Stimulated activated CD4-positive, alpha-beta T cell treated with anti-CD3 and anti-CD28 coated beads, Interleukin-12 subunit alpha, Interleukin-12 subunit beta, amount 100 ng/mL, for 4 hours (primary cell): ENCODE measurements at regions not wholly inside any gene's neighbourhood (a gene's known extent, or its start where the extent isn't known, plus 50 kb on each side); places are given as distances from the start of the nearest gene placed in this dataset.

Experiments used
- DNase-seq: peaks from one replicate; pipeline ENCODE4 v3.0.0-alpha.2; 2020

GRCh38 chr4:163776957-163777356 is 282.5 kb downstream of the TMA16 start:
- DNase-seq = no peak

DNA sequence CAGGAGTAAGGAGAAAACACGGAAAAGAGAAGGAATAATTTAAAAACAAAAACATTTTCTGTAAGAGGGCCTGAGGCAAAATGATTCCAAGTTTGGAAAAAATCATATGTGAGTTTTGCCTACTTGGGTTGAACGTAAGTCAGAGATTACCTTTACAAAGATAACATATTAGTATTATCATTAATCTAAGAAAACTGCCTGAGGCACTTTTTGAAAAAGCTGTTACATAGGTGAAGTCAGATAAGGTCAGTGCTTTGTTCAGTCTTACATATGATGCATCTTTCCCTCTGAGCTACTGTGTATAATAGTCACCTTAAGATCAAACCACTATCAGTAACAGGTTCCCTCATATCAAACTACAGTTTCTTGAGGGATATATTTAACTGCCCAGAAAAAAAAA is 287.2 kb downstream of the TMA16 start:
- DNase-seq = no peak

DNA sequence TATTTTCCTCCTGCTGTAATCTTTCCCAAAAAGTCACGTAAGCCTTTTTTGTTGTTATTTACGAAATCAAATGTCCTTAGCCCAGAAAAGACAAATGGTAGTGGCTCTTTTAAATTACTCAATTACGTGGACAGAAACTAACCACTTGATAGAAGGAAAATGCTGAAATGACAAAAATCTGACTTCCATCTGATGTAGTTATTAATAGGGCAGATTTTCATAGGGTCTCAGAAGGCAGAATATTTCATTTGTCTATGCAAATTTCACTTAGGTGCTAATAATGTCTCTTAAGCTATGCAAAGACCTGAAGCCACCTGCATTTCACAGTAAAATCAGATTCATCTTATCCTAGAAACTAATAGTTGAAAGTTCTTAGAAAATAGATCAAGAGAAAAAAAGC is 295.7 kb downstream of the TMA16 start:
- DNase-seq = no peak

DNA sequence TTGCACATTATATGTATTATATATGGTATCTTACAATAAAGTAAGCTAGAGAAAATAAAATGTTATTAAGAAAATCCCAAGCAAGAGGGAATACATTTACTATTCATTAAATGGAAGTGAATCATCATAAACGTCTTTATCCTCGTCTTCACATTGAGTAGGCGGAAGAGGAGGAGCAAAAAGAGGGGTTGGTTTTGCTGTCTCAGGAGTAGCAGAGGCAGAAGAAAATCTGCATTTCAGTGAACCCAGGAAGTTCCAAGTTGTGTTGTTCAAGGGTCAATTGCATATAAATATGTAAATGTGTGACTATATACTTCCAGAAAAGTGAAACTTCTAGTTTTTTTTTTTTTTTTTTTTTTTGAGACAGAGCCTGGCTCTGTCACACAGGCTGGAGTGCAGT is 301.4 kb downstream of the TMA16 start:
- DNase-seq = no peak

DNA sequence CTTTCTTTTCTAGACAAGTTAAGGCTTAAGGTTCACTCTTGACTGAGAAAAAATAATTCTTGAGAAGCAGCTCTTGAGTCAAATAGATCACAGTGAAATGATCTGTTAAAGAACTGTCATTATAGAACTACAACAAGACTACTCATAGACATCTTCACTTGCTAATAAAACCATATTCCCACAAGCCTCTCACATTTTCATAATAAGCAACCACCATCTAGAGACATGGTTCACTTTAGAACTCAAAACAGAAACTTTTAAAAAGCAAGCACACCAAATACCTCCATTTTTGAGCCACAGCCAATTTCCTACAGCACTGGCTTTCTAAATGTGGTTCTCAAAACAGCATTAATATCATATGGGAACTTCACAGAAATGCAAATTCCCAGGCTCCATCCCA is 309.5 kb downstream of the TMA16 start:
- DNase-seq = no peak

- DNase-seq = no peak
Measured at GRCh38 chr4:163806653-163807052, 312.2 kb downstream of the TMA16 start.

DNA sequence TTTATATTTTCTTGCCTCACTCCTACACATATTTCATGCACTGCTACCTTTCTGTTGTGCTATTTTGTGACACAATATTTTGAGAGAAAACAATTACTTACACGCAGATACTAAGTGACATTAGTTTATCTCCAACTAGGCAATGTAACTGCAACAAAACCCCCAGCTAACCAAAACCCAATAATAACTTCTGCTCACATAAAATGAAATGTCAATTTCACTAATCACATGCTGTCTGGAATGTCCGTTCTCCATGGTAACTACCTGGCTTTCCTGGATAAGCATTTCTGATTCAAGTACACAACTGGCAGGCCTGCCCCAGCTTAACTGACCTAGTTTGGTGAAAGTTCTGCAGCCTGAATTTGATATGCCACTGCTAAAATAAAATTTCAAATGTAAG is 313.5 kb downstream of the TMA16 start:
- DNase-seq = no peak

- no peak for DNase-seq
Measured at GRCh38 chr4:163810755-163811154, 316.3 kb downstream of the TMA16 start.

GRCh38 chr4:163815776-163816175 is 321.3 kb downstream of the TMA16 start:
- DNase-seq = no peak

DNA sequence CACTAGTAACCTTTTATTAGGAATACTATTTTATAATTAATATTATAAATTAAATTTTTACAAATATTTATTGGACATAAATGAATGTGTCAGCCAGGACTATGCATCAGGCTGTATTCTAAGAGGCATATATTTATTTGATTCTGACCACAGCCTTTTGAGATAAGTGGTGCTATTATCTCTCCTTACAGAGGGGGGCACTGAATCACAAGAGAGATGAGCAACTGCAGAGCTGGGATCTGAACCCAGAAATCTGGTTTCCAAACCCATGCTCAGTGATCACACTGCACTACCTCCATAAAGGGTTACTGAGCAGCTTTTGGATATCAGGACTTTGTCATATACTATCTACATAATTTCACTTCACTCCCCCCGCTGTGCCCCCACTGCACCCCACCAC is 322.0 kb downstream of the TMA16 start:
- no peak for DNase-seq

DNA sequence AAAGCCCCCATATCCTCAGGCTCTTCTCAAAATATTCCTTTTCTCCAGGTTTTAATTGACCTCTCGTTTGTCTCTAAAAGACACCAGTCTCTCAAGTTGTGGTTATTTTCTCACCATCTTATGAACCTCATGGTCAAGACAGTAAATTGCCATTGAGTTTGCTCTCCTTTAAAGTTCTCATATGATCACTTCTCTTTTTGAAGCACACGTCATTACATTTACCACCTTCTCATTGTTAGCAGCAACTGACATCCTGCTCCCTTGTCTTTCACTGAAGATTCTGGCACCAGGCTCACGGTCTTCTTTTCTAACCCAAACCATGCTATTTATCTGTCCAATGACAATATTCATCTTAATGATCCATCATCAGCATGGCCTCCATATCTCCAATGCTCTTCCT is 324.2 kb downstream of the TMA16 start:
- DNase-seq = no peak

- DNase-seq = no peak
Measured at GRCh38 chr4:163833669-163834068, 339.2 kb downstream of the TMA16 start.

DNA sequence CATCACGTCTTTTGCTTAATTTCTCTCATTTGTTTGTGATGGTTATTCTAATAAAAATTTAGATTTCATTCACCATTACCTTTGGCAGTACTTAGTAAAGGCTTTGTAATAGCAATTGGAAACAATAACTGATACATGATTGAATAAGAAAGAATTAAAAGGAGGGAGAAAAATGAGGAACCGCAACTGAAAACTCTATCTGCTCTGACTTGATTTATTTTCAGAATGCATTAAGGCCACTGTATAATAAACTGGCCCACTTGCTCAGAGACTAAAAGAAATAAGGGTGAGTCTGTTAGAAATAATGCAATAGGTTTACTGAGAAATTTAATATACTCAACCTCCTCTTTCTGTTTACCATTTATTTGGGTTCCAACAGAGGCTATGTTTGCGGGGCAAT is 351.5 kb downstream of the TMA16 start:
- DNase-seq = no peak

DNA sequence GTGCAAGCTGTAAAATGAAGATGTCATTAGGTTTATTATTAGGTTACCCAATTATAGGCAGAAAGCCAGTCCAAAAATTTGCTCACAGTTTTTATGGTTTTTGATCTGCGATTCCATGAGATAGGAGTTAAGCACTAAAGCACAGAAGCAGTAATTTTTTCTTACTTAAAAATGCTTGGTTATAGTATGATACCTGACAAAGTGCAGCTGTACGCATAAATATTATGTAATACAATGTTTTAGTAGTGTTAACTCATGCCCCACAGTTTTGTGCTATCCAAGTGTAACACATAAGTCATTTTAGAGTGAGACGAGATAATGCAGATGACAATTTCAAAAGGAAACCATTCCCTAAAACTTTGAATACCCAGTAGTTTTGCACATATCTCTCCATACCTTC is 357.8 kb downstream of the TMA16 start:
- DNase-seq = no peak

DNA sequence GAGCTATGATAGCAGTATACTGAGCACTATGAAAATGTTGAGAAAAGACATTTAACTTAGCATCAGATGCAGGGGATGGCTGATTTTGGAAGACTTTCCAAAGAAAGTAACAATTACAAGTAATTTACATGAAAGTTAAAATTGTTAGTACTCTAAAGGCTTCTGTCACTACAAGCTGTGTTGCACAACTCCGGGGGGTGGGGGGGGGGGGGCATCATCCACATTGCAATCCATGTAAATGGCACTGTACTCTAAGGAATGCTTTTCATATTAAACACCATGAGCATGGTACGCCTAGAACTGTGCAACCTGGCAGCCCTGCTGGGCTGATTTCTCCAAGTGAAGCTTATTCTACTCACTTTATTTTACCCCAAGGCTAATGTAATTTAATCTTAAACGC is 363.4 kb downstream of the TMA16 start:
- DNase-seq = no peak

DNA sequence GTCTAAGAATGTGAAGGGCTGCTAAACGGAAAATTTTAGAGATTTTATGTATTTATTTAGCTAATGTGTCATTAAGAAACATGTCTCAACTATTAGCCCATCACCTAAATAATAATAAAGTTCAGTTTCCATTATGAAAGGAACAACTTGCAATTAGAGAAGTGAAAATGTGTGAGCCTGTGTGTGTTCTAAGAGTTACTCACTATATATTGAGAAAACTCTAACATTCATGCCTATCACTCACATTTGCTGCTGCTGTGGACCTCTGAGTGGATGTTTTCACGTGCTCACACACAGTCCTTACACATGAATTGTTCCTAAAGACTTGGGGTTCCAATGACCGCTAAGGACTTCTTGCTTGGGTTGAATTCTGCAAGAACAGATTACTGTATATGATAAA is 364.0 kb downstream of the TMA16 start:
- DNase-seq = no peak

DNA sequence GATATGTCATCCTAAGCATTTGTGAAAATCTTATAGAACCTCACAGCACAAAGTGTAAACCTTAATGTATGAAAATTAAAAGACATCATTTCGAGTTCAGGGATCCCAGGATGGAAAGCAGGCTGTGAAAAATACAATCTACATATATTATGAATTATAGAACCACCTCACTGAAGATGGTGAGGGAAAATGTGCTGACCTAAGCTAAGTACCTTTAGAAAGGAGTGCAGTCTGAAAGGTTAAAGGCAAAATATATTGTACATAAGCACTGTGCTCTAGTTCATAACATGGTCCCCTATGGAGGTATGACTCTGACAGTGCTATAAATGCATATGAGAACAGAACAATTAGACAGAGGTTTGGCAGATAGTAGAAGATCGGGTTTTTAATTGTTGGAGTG is 368.6 kb downstream of the TMA16 start:
- no peak for DNase-seq

GRCh38 chr4:163865010-163865409 is 370.5 kb downstream of the TMA16 start:
- no peak for DNase-seq

DNA sequence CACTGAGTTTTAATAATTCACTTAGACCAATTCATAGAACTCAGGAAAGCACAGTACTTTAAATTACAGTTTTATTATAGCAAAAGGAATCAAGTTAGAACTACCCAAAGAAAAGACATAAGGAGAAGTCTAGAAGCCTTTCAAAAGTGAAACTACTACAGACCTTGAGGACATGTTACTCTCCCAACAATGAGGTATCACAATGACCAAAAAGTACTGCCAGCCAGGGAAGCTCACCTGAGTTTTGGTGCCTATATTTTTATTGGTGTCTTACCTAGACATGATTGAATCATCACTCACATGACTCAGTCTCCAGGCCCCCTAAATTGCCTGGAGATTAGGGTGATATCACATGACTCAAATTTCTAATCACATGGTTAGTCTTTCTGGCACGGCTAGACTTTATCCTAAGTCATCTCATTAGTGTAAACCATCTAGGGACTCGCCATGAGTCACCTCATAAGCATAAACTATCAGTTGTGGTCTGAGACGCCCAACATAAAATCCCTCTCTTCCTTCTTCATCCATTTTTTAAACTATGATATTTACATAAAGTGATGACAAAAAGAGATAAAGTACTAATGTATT is 372.3 kb downstream of the TMA16 start:
- DNase-seq = no peak

DNA sequence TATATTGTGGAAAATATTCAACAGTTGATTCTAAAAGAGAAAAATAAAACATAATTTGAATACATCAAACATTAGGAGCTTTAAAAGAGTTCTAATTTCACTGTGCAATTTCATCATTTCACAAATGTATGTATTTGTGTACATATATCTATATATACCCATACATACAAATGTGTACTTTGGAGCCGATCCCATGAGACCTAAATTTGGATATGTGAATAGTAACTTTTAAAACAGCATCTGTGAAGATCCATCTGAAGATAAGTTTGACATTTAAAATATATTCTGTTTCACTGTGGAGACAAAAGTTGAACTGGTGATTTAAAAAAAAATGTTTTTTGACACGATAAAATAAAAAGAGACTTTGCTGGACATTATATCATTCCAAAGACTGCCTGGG is 374.0 kb downstream of the TMA16 start:
- DNase-seq = no peak

DNA sequence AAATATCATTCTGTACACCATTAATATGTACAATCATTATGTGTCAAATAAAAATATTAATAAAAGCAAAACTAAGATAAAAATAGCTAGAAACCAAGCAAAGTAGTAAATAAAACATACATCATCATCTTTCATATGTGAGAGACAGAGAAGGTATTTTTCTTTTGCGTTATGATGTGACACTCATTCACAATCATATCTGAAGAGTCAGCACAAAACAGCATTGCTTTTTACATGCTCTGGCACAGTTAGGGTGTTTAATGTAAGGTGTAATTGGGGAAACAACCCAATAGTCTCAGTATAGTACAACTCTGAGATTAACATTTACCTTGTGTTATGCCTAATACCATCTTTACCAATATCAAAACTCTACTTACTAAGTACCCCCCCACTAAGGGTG is 376.6 kb downstream of the TMA16 start:
- DNase-seq = no peak

DNA sequence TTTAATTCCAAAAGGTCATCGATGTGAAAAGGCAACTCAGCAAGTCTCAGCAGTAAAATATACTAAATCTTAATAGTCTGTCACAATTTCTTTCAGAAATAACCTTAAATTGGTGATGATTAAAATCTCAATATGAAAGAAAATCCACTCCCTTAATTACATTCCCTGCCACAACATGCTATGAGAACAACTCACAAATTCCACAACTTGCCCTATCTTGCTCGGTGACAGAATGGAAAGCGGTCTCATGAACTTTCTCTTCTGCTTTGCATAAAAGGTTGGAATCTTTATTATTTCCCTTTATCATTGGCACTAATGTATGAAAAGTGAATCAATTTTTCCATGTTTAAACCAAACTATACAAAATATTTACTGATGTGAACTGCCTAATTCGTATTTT is 380.8 kb downstream of the TMA16 start:
- DNase-seq = no peak

- no peak for DNase-seq
Measured at GRCh38 chr4:163878336-163879121, 384.0 kb downstream of the TMA16 start.

DNA sequence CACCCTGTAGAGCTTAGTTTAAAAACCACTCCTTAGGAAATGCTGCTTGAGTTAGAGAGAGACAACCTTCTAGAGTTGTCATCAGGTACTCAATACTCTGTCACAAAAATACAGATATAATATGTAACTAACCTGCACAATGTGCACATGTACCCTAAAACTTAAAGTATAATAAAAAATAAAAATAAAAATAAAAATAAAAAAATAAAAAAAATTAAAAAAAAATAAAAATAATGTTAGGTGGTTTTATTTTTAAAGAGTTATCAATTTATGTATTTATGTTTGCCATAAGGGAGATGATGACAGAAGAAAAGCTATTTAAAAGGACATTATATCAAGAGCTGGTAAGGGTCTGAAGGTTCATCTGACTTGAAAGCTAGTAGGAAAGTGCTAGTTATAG is 397.9 kb downstream of the TMA16 start:
- no peak for DNase-seq

- DNase-seq = no peak
Measured at GRCh38 chr4:163895378-163896005, 401.0 kb downstream of the TMA16 start.
